Neural progenitor cell (in vitro differentiated cells): ENCODE measurements at regions not wholly inside any gene's neighbourhood (a gene's known extent, or its start where the extent isn't known, plus 50 kb on each side); places are given as distances from the start of the nearest gene placed in this dataset.

Experiments used
- EZH2 ChIP-seq: fragments of 200-600 bp; sonication (generic); IDR thresholded peaks from 2 replicates; pipeline ENCODE4 v1.6.1; 2017; ENCODE audit warnings: antibody characterized with exemption, mild to moderate bottlenecking, moderate library complexity
- EZH2phosphoT487 ChIP-seq: fragments of 200-600 bp; sonication (generic); IDR thresholded peaks from 2 replicates; pipeline ENCODE4 v1.6.1; 2017; ENCODE audit warnings: antibody characterized with exemption
- TF ChIP-seq, protein P1 (sequence below): fragments of 200-600 bp; sonication (generic); IDR thresholded peaks from 2 replicates; pipeline ENCODE4 v1.5.1; 2017; ENCODE audit warnings: antibody characterized with exemption, mild to moderate bottlenecking

DNA sequence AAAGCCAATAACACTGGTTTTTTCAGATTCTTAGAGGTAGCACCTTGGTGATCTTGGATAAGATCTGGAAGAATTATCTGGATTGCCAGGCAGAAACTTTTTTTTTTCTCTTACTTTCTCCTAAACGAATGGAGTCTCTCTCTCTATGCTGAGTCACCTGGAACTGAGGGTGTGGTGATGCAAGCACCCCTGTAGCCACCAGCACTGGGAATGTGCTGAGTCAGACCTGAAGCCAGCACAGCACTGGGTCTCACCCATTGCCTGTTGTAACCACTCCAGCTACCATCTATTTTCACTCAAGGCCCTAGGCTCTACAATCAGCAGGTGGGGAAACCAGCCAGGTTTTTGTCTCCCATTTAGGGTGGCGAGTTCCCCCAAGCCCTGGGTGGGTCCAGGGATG is 923.8 kb downstream of the RAPGEF2 start:
- TF ChIP-seq, protein P1, sequence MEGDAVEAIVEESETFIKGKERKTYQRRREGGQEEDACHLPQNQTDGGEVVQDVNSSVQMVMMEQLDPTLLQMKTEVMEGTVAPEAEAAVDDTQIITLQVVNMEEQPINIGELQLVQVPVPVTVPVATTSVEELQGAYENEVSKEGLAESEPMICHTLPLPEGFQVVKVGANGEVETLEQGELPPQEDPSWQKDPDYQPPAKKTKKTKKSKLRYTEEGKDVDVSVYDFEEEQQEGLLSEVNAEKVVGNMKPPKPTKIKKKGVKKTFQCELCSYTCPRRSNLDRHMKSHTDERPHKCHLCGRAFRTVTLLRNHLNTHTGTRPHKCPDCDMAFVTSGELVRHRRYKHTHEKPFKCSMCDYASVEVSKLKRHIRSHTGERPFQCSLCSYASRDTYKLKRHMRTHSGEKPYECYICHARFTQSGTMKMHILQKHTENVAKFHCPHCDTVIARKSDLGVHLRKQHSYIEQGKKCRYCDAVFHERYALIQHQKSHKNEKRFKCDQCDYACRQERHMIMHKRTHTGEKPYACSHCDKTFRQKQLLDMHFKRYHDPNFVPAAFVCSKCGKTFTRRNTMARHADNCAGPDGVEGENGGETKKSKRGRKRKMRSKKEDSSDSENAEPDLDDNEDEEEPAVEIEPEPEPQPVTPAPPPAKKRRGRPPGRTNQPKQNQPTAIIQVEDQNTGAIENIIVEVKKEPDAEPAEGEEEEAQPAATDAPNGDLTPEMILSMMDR = no peak
- TF ChIP-seq EZH2 (no peak), EZH2phosphoT487 (no peak)
